NCI-H345 treated with DMSO at 0.1 percent for 48 hours (cell line): ENCODE measurements at regions not wholly inside any gene's neighbourhood (a gene's known extent, or its start where the extent isn't known, plus 50 kb on each side); places are given as distances from the start of the nearest gene placed in this dataset.

ENCODE experiments used
- DNase-seq: peaks from one replicate; lab custom pipeline; 2025; ENCODE audit not compliant: unreplicated experiment; lab: John Stamatoyannopoulos, UW

GRCh38 chr15:85305050-85305449 lies 75.4 kb upstream of the AKAP13 start:
- no peak for DNase-seq

DNA sequence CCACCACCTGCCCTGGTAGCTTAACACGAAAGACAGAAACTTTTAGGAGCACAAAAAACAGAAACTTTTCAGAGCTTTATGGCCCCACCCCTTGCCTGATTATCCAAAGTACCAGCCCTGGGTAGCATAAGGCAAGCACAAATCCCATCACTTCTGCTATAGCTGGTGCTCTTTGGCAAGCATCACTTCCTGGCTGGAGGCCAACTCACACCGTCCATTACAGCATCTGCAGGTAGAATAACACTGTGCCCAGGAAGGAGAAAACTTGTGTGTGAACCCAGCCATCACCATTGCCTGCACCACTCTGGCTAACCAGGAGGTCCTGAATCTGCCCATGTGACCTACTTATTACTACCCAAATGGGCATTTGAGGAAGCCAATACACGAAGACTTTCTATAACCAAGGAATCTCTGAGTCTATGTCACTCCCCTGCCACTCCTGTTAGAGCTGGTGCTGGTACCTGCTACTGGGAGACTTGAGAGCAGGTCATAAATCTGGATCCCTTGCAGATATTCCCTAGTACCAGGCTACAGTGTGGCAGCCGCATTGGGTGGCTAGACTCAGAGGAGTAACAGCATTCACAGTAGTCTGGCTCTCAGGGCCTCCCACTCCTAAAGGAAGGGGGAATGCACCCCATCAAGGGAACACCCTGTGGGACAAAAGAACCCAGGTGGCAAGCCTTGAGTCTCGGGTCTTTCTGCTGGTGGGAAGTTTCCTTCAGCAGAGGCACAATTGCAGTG lies 73.3 kb upstream of the AKAP13 start:
- no peak for DNase-seq

DNA sequence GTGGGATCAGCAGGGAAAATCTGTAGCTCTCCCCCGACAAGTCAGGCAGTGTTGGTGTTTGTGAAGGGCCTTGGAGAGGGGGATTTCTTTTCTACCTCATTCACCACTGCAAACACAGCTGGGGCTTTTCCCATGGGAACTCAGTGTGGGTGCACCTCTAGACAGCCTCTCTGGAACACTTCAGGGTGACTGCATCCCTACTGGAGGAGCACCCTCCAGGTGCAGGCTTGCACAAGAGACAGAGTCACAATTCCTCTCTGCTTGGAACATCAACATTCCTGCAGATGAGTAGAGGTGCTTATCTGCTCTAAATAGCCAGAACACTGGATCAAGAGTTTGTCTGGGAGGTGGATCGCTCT lies 72.7 kb upstream of the AKAP13 start:
- no peak for DNase-seq

DNA sequence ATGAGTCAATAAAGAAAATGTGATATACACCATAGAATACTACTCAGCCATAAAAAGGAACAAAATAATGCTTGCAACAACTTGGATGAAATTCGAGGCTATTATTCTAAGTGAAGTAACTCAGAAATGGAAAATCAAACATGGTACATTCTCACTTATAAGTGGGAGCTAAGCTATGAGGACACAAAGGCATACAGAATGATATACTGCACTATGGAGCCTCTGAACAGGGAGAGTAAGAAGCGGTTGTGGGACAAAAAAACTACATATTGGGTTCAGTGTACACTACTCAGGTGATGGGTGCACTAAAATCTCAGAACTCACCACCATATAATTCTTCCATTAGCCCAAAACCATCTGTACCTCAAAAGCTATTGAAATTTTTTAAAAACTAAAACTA lies 68.8 kb upstream of the AKAP13 start:
- no peak for DNase-seq

DNA sequence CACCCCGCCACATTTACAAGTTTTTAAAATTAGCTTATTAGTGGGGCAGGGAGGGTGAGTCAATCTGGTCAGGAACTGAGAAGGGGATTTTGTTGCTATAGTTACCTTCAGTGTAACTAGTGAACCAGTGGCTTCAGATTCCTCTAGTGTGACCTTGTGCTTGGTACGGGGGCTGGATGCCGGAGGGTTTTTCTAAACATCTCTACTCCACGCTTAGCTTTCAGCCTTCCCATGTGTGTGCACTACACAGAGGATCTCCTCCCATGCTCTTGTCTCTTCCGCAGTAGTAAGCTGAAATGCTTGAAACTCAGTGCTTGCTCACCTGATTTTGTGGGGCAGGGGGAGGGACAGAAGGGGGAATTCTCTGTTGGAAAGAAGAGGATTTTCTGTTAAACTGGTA lies 67.9 kb upstream of the AKAP13 start:
- no peak for DNase-seq

DNA sequence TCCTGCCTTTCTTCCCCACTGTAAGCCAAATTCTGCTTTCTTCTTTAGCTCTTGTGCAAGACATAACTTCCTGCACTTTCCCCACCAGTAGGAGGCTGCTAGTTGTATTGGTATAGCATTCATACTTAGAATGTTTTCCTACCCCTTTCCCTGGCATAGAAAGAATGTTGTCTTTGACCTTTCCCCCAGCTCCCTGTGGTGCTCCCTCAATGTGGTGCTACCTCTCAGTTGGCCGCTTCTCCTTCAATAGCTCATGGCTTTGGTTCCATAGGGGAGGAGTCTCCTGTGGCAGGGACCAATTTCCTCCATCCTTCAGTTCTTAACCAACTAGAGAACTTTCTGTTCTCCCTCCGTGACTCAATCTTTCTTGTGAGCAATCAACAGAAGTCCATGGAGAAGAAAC lies 67.5 kb upstream of the AKAP13 start:
- DNase-seq = no peak

DNA sequence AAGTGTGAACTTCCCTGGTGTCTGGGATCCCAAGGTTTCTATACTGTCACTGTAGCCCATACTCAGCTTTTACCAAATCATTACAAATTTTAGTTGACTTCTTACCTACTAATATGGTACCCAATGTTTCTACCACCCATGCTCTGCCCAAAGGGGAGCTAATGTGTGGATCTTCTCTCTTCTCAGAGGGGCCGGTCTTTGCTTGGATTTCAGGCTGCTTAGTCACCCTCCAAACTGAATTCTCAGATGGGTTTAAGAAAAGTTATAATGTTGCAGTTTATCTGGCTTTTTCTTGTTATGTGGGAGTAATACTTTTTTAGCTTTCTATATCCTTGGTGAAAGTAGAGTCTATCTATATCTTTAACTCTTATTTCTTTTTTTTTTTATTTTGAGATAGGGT lies 67.1 kb upstream of the AKAP13 start:
- no peak for DNase-seq

DNA sequence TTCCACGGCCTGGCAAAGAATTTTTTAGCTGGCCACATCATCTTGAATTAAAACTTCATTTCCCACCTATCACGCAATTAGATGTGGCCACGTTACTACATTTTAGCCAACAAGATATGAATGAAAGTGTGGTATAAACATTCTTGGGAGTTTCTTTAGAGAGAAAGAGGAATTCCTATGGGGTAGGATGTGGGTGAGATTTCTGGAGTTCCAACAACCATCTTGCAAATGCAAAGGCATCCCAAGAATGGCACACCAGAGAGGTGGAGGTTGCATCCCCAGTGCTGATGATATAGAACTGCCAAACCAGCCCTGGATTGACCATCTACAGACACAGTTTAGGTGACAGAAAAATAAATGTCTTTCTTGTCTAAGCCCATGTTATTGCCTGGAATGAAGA lies 66.3 kb upstream of the AKAP13 start:
- DNase-seq = no peak

- no peak for DNase-seq
Observed at GRCh38 chr15:85314633-85315032, 65.8 kb upstream of the AKAP13 start.

GRCh38 chr15:85316244-85316934 lies 64.0 kb upstream of the AKAP13 start:
- no peak for DNase-seq

DNA sequence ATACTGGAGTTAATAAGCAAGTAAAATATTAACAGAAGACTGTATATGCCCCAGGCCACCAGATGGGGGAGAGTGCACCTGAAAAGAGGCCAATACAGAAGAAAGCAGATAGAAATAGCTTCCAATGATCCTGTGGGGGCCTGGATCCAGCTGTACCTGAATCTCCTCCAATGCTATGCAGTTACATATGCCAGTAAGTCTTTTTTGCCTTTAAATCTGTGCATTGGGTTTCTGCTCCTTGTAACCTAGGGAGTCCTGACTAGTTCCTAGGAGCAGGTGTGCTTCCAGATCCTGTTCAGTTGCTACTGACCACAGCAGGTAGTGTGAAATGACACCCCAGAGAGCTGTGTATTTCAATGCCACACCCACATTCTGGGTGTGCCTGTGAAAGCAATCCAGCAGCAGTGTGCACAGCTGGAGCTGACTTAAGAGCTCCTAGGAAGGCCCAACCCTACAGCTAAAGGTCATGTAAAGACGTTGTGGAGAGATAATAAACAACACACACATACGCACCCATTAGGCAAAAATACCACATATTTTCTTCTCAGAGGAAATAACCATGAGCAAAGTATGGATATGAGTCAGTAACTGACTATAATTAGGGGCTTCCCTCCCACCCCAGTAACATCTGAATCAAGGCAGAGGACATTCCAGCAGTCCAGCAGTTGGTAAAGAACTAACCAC lies 62.2 kb upstream of the AKAP13 start:
- DNase-seq = no peak

DNA sequence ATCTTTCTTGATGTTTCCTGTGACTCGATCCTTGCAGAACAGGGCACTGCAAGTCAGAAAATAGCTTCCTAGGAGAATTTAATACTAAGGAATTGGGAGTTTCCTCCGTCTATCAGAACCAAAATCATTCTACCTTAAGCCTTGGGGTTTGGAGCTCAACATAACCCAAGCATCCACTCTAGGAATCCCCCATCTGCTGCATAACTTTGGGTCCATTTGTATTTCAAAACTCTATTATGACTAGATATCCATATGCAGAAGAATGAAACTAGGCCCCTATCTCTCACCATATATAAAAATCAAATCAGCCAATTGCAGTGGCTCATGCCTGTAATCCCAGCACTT lies 61.7 kb upstream of the AKAP13 start:
- DNase-seq = no peak

DNA sequence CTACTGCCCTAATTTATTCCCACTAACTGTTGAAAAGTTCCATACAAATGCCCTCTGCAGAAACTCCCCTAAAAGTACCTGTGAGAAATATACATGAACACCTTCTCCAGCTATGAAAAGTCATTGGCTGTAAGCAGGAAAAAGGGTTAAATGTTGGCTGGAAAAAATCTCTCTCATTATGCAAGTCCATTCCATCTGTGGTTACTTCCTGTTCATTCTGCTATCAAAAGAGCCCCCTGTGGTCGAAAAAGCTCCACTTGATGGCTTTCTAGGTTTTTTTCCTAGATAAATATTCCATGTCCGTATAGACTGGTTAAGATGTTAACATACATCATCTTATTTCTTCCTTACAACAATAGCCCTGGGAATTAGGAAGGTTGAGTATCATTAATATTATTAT lies 56.2 kb upstream of the AKAP13 start:
- no peak for DNase-seq

DNA sequence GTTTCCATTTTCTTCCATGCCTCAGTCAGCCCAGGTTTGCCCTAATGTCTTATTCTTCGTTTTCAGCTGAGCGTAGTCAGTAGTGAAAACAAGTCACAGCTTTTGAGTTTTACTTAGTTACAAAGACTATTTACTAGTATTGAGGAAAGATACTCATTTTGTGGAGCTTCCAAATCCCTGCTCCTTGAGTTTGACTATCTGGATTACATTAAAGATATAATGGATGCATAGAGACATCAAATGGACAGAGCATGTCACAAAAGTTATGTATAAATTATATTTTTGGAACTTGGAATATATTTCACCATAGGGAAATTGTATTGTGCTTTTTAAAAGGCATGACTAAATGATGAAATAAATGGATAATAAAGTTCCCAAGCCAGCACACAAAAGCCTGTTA lies 54.6 kb upstream of the AKAP13 start:
- DNase-seq = no peak

- DNase-seq = no peak
Observed at GRCh38 chr15:85326291-85326690, 54.1 kb upstream of the AKAP13 start.

- DNase-seq = no peak
Observed at GRCh38 chr15:85327820-85328219, 52.6 kb upstream of the AKAP13 start.

DNA sequence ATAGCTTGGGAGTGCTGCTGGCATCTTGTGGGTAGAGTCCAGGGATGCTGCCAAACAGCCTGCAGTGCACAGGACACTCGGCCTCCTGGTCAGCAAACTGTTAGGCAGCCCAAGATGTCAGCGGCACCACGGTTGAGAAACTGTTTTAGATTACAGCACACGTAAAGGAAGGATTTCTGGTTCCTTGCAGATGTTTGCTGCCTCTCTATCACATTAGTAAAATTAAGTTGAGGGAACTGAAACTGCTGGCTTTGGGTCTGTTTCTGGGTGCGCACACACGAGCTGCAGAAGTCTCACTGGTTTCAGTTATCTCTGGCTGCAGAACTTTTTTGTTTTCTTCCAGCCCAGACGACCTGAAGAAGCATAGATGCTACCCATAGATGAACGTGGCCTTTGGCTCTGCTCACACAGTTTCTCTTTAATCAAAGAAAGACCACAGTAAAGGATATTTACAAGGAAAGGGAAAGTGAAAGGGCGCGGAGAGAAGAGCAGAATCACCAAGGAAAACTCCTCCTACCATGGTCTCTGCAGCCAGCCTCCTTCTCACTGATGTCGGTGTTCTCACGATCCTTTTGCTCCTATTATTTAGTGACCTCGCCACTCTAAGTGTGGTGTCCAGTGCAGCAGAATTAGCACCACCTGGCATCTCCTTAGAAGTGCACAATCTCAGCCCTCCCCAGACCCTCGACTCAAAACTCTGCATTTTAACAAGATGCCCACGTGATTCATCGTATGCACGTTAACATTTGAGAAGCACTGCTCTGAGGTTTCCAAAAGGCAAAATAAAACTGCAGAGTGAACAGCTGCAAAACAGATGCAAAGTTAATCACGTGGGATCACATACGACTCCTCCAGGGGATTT lies 50.6 kb upstream of the AKAP13 start:
- DNase-seq = no peak
